PFSK-1 (cell line): ENCODE measurements at regions not wholly inside any gene's neighbourhood (a gene's known extent, or its start where the extent isn't known, plus 50 kb on each side); places are given as distances from the start of the nearest gene placed in this dataset.

Source experiments
- FOXP2 ChIP-seq: optimal IDR thresholded peaks from 2 replicates; pipeline ENCODE3; 2011; ENCODE audit warnings: borderline replicate concordance, control low read depth, inconsistent platforms; ENCODE audit not compliant: insufficient read depth; ENCODE audit errors: extremely low read length, extremely low read depth
- POLR2AphosphoS5 ChIP-seq: IDR thresholded peaks from 2 replicates; pipeline ENCODE4 v1.6.1; 2012; ENCODE audit warnings: low read depth, mild to moderate bottlenecking, control low read depth, low read length, moderate library complexity
- SIN3A ChIP-seq: IDR thresholded peaks from 2 replicates; pipeline ENCODE4 v1.6.1; 2012; ENCODE audit warnings: mild to moderate bottlenecking, low read length, moderate library complexity, borderline replicate concordance; ENCODE audit not compliant: insufficient read depth
- TAF1 ChIP-seq: IDR thresholded peaks from 2 replicates; pipeline ENCODE4 v1.6.1; 2012; ENCODE audit warnings: low read length, control low read depth, borderline replicate concordance; ENCODE audit not compliant: insufficient read depth
- TF ChIP-seq, protein P1 (sequence below), 2 experiments: IDR thresholded peaks; 2 replicates each; pipeline versions ENCODE4 v1.6.1 to v1.8.0; 2011 to 2012; ENCODE audit warnings: low read depth in 2 of 2, low read length in 2 of 2, control low read depth in 1 of 2, inconsistent platforms in 1 of 2, mild to moderate bottlenecking in 1 of 2, moderate library complexity in 1 of 2; ENCODE audit not compliant: insufficient read depth in 1 of 2

DNA sequence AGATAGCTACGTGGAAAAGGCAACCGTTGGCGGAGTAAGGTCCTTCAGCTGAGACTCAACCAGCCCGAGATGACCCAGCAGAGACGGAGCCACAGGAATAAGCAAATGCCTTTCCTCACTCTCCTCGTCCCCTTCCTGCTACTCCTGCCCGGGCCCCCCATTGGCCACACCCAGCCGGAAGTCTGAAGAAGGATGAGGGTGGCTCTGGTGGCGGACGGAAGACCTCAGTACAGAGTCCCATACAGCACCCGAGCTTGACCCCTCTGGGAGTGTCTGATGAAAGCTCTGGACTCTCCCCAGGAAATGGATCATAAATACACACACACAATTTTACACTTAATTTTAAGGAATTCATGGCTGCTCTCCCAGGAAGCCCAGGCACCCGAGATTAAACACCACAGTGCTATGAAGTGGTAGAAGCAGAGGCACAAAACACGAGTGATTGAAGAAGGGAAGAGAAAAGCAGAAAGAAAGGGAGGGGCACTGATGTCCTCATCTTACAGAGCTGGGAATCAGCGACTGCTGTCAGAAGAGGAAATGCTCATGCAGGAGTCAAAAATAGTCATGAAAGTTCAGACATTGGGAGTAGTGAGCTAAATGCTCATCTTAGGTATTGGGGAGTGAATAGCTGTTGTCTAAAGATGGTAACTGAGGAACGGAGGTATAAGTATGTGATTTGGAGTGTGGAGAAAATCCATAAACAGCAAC is 125.6 kb downstream of the BANF2 start:
- no peak for TF ChIP-seq FOXP2
- TF ChIP-seq SIN3A, result no peak
- TF ChIP-seq TAF1, result no peak

DNA sequence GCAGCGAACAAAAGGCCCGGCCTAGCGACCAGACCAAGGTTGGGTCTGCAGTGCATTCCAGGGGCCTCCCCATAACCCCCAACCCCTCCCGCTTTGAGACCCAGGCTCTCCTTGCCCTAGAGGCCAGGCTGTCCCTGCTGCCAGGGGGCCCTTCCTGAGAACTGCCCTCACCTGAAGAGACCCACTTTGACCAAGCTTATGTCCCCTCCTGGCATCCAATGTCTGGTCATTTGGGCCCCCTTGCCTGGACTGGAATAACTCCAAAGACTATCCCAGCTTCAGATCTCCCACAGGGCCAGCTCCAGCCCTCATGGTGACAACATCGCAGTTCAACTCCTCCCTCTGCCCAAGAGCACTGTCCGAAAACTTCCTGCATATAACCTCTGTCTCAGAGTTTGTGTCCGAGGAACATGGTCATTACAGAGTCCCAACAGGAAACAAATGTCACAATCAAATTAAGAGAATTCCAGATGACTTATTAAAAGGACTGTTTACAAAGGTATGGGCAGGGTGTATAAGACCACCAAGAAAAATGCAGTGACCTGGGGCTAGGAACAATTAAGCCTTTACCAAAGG is 125.0 kb downstream of the BANF2 start:
- TF ChIP-seq, protein P1, sequence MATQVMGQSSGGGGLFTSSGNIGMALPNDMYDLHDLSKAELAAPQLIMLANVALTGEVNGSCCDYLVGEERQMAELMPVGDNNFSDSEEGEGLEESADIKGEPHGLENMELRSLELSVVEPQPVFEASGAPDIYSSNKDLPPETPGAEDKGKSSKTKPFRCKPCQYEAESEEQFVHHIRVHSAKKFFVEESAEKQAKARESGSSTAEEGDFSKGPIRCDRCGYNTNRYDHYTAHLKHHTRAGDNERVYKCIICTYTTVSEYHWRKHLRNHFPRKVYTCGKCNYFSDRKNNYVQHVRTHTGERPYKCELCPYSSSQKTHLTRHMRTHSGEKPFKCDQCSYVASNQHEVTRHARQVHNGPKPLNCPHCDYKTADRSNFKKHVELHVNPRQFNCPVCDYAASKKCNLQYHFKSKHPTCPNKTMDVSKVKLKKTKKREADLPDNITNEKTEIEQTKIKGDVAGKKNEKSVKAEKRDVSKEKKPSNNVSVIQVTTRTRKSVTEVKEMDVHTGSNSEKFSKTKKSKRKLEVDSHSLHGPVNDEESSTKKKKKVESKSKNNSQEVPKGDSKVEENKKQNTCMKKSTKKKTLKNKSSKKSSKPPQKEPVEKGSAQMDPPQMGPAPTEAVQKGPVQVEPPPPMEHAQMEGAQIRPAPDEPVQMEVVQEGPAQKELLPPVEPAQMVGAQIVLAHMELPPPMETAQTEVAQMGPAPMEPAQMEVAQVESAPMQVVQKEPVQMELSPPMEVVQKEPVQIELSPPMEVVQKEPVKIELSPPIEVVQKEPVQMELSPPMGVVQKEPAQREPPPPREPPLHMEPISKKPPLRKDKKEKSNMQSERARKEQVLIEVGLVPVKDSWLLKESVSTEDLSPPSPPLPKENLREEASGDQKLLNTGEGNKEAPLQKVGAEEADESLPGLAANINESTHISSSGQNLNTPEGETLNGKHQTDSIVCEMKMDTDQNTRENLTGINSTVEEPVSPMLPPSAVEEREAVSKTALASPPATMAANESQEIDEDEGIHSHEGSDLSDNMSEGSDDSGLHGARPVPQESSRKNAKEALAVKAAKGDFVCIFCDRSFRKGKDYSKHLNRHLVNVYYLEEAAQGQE (IDR thresholded peaks at IDR 0.05; ENCODE audit: insufficient read depth in 1 of 2, low read depth in 2 of 2, low read length in 2 of 2), result no peak

DNA sequence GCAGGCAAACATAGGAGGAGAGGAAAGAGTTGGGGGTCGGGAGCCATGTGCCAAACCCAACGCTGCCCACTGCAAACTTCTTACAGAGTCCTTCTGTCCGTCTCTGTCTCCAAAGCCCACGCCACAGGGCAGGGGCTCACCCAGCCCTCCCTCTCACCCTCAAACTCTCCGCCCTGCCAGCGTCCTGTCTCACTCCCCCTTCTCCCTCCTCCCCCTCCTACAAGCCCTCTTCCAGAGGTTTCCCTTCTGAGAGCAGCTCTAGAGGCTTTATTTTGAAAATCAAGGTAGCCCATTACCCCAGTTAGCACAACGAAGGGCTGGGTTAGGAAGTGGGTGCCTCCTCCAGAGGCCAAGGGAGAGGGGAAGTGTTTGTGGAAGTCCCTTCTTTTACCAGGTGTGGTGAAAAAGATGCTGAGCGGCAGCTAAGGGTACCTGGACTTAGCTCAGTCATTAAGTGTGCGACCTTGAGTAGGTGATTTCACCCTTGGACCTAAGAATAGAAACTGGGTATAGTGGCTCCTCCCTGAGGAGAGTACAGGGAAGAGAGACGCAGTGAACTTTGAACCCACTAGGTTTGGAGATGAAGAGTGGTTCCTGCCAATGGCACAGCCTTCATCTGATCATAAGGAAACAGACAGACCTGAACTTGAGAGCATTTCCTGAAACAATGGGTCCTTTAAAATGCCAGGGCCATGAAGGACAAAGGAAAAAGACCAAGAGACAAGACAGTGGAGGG is 123.8 kb downstream of the BANF2 start:
- TF ChIP-seq TAF1, result no peak
- no peak for TF ChIP-seq SIN3A
- TF ChIP-seq FOXP2, result no peak
- TF ChIP-seq POLR2AphosphoS5, result no peak
- TF ChIP-seq, protein P1 (IDR thresholded peaks at IDR 0.05; ENCODE audit: insufficient read depth in 1 of 2, low read depth in 2 of 2, low read length in 2 of 2), result no peak

DNA sequence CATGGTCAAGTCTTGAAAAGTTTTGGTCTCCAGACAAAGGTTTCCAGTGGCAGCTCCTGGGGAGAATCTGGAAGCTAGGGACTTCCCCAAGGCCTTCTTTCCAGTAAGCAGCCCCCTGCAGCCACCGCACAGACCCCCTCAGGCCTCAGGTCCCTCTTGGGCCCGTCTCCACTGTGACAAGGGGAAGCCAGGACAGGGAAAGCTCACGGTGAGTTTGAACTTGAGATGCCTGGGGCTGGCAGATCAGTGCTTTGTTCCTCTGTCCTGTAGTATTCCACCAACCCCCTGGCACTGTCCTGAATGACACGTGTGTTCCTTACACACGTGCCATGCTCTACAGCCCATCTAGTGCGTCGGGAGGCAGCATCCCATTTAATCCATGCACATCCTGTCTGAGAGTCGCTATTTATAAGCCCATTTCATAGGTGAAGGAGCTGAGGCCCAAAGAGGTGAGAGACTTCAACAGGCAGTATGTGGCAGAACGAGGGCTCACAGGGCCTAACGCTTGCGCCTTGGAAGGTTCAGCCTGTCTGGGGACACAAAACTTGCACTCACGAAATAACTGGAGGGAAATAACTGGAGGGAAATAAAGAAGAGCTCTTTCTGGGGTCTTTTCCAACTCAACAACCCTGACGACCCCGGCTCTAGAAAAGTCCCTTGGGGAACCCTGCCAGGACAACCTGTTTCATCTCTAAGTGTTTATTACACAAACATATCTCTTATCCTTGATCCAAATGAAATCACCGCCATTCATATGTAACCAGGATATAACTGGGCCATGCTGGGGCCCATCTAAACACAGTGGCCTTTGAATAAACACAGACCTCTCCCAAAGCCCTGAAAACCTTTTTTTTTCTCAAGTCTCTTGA is 123.0 kb downstream of the BANF2 start:
- no peak for TF ChIP-seq POLR2AphosphoS5
- TF ChIP-seq, protein P1 (IDR thresholded peaks at IDR 0.05; ENCODE audit: insufficient read depth in 1 of 2, low read depth in 2 of 2, low read length in 2 of 2), result no peak
- no peak for TF ChIP-seq SIN3A
- no peak for TF ChIP-seq FOXP2

DNA sequence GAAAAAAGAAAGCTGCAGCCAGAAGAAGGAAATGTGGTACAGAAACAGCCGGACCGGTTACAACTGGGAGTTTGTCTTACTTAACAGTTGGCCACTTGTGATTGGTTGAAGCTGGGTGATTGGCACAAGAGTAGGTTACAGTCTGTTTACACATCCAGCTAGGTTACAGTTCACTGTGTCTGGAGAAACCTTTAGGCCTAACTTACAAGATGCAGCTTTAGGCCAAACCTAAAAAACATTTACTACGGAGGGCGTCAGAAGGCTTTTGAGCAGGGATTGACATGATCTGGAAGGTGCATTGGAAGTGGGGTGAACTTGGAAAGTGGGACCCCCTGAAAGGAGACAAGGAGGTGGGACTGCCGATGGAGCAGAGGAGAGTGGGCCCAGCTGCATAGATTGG is 122.3 kb downstream of the BANF2 start:
- TF ChIP-seq, protein P1 (IDR thresholded peaks at IDR 0.05; ENCODE audit: insufficient read depth in 1 of 2, low read depth in 2 of 2, low read length in 2 of 2), result no peak
- TF ChIP-seq FOXP2 (no peak), SIN3A (no peak), TAF1 (no peak), POLR2AphosphoS5 (no peak)
